ENCODE measurements at regions not wholly inside any gene's neighbourhood (a gene's known extent, or its start where the extent isn't known, plus 50 kb on each side); places are given as distances from the start of the nearest gene placed in this dataset.

DNA sequence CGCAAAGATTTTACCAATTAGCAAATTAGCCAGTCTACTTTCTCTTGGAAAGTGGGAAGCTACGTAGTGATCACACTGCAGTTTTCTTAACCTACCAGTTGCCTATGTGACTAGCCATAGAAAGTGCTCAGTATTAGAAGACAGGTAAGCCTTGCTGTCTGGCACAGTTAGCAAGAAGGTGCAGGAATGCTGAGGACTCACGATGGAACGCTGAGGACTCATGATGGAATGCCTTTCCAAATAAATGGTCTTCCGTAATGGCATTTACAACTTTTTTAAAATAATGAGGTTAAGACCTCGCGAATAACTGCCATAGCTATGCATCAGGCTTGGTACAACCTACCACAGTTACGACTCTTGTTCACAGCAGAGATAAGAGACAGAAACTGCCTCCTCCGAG is 1645.6 kb upstream of the MIR17HG start:
- Histone ChIP-seq H3K79me2 (ENCODE audit: control insufficient read depth, insufficient read depth, low read length, poor library complexity) (no peaks in the 10 kb centered on the region), H3K14ac (ENCODE audit: low read length) (no peak overlapping the region), H3K9ac (ENCODE audit: low read length) (no peak overlapping the region), H4K91ac (ENCODE audit: low read depth, low read length) (no peak overlapping the region), H3K27me3 (ENCODE audit: insufficient read depth, low read length) (no peaks in the 10 kb centered on the region), H3K18ac (ENCODE audit: low read length) (no peak overlapping the region), H2BK5ac (ENCODE audit: low read depth, low read length, poor library complexity) (no peak overlapping the region), H3K23ac (ENCODE audit: low read length) (no peak overlapping the region), H4K8ac (ENCODE audit: low read depth, low read length) (no peak overlapping the region), H2BK120ac (ENCODE audit: insufficient read depth, low read length, poor library complexity) (no peak overlapping the region), H2AFZ (ENCODE audit: insufficient read depth, low read length, poor library complexity) (no peak overlapping the region), H2BK12ac (ENCODE audit: low read length) (no peak overlapping the region), H3K4me1 (ENCODE audit: control insufficient read depth in 1 of 2, insufficient read depth in 2 of 2, low read length in 2 of 2) (no peaks in the 10 kb centered on the region), H3K9me3 (ENCODE audit: insufficient read depth, low read depth, low read length) (no peaks in the 10 kb centered on the region), H3K27ac (ENCODE audit: low read depth, low read length) (no peak overlapping the region), H3K4me3 (ENCODE audit: low read depth, low read length) (no peak overlapping the region), H3K79me1 (ENCODE audit: low read length) (no peaks in the 10 kb centered on the region), H3K4me2 (ENCODE audit: low read length) (no peak overlapping the region), H3K36me3 (ENCODE audit: control insufficient read depth in 1 of 2, insufficient read depth in 2 of 2, low read length in 2 of 2) (no peaks in the 10 kb centered on the region), H3K4ac (ENCODE audit: low read depth, low read length) (no peak overlapping the region), H4K12ac (ENCODE audit: low read depth, low read length) (no peak overlapping the region), H2AK5ac (ENCODE audit: low read length) (no peak overlapping the region)
- DNase-seq, result peak; percentile 45 to 54
- no CpG with 5 or more reads among the region's 9 CpGs for WGBS (ENCODE audit: extremely low coverage, insufficient coverage, insufficient read length)

DNA sequence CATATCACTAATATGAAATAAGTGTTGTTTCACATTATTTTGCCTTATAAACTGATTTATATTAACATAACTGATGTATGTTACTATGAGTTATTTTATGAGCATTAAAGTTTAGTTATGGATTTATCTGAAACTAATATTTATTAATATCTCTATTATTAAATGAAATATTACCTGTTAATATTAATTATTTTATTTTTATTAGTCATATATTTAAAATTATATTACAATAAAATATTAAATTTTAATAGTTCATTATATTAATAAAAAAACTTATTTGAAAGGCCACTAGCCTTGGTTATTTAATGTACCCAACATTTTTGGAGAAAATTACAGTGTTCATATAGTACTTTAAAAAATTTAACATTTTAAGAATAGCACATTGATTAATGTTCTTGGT is 1643.4 kb upstream of the MIR17HG start:
- no peaks in the 10 kb centered on the region for H3K27me3 ChIP-seq (ENCODE audit: insufficient read depth, low read length)

DNA sequence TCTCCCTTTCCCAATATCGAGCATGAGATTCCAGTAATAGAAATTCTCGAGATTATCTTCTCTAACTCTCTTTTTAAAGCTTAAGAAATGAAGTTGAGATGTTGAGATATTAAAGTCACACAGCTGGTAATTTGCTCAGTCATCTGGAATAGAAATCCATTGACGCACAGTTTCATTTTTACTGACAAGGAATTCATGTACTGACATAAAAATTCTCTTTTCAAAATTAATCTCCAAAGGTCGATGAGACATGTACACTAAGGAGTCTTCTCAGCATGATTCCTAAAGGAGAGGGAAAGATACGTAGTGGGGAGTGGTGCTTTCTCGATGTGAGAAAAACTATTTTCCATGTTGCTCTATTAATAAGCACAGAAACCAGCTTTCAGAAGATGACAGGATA is 1639.5 kb upstream of the MIR17HG start:
- H3K18ac ChIP-seq (ENCODE audit: low read length), result no peak overlapping the region
- no peaks in the 10 kb centered on the region for H3K79me2 ChIP-seq (ENCODE audit: control insufficient read depth, insufficient read depth, low read length, poor library complexity)
- H2AFZ ChIP-seq (ENCODE audit: insufficient read depth, low read length, poor library complexity), result no peak overlapping the region
- no peaks in the 10 kb centered on the region for H3K79me1 ChIP-seq (ENCODE audit: low read length)
- H4K91ac ChIP-seq (ENCODE audit: low read depth, low read length), result no peak overlapping the region
- H2BK5ac ChIP-seq (ENCODE audit: low read depth, low read length, poor library complexity), result no peak overlapping the region
- H4K8ac ChIP-seq (ENCODE audit: low read depth, low read length), result no peak overlapping the region
- H4K12ac ChIP-seq (ENCODE audit: low read depth, low read length), result no peak overlapping the region
- no peaks in the 10 kb centered on the region for H3K36me3 ChIP-seq (ENCODE audit: control insufficient read depth in 1 of 2, insufficient read depth in 2 of 2, low read length in 2 of 2)
- no peaks in the 10 kb centered on the region for H3K4me1 ChIP-seq (ENCODE audit: control insufficient read depth in 1 of 2, insufficient read depth in 2 of 2, low read length in 2 of 2)
- no peak overlapping the region for H3K4me3 ChIP-seq (ENCODE audit: low read depth, low read length)
- H3K27me3 ChIP-seq (ENCODE audit: insufficient read depth, low read length), result no peaks in the 10 kb centered on the region
- no peak overlapping the region for H2AK5ac ChIP-seq (ENCODE audit: low read length)
- H3K9me3 ChIP-seq (ENCODE audit: insufficient read depth, low read depth, low read length), result no peaks in the 10 kb centered on the region
- H2BK120ac ChIP-seq (ENCODE audit: insufficient read depth, low read length, poor library complexity), result no peak overlapping the region
- no peak overlapping the region for H3K9ac ChIP-seq (ENCODE audit: low read length)
- no peak overlapping the region for H3K23ac ChIP-seq (ENCODE audit: low read length)
- no peak overlapping the region for H2BK12ac ChIP-seq (ENCODE audit: low read length)
- H3K4ac ChIP-seq (ENCODE audit: low read depth, low read length), result no peak overlapping the region
- WGBS (ENCODE audit: extremely low coverage, insufficient coverage, insufficient read length), result no CpG with 5 or more reads among the region's 6 CpGs
- DNase-seq, result peak in 1 of 2 donors; percentile 28
- no peak overlapping the region for H3K27ac ChIP-seq (ENCODE audit: low read depth, low read length)
- no peak overlapping the region for H3K4me2 ChIP-seq (ENCODE audit: low read length)
- no peak overlapping the region for H3K14ac ChIP-seq (ENCODE audit: low read length)

More for the DNA sequence above, 1643.4 kb upstream of the MIR17HG start:
- no peaks in the 10 kb centered on the region for H3K79me2 ChIP-seq (ENCODE audit: control insufficient read depth, insufficient read depth, low read length, poor library complexity)
- no peak overlapping the region for H4K8ac ChIP-seq (ENCODE audit: low read depth, low read length)
- H2BK5ac ChIP-seq (ENCODE audit: low read depth, low read length, poor library complexity), result no peak overlapping the region
- no peak overlapping the region for H4K12ac ChIP-seq (ENCODE audit: low read depth, low read length)
- no peak overlapping the region for H3K9ac ChIP-seq (ENCODE audit: low read length)
- no peak overlapping the region for H3K18ac ChIP-seq (ENCODE audit: low read length)
- H3K4me3 ChIP-seq (ENCODE audit: low read depth, low read length), result no peak overlapping the region
- H3K27ac ChIP-seq (ENCODE audit: low read depth, low read length), result no peak overlapping the region
- DNase-seq, result no peak
- no peaks in the 10 kb centered on the region for H3K36me3 ChIP-seq (ENCODE audit: control insufficient read depth in 1 of 2, insufficient read depth in 2 of 2, low read length in 2 of 2)
- no peak overlapping the region for H2BK12ac ChIP-seq (ENCODE audit: low read length)
- H3K4ac ChIP-seq (ENCODE audit: low read depth, low read length), result no peak overlapping the region
- no peaks in the 10 kb centered on the region for H3K79me1 ChIP-seq (ENCODE audit: low read length)
- no peak overlapping the region for H3K14ac ChIP-seq (ENCODE audit: low read length)
- no peak overlapping the region for H3K4me2 ChIP-seq (ENCODE audit: low read length)
- no peak overlapping the region for H4K91ac ChIP-seq (ENCODE audit: low read depth, low read length)
- no peak overlapping the region for H2AK5ac ChIP-seq (ENCODE audit: low read length)
- H2BK120ac ChIP-seq (ENCODE audit: insufficient read depth, low read length, poor library complexity), result no peak overlapping the region
- no peaks in the 10 kb centered on the region for H3K9me3 ChIP-seq (ENCODE audit: insufficient read depth, low read depth, low read length)
- no peaks in the 10 kb centered on the region for H3K4me1 ChIP-seq (ENCODE audit: control insufficient read depth in 1 of 2, insufficient read depth in 2 of 2, low read length in 2 of 2)
- H3K23ac ChIP-seq (ENCODE audit: low read length), result no peak overlapping the region
- H2AFZ ChIP-seq (ENCODE audit: insufficient read depth, low read length, poor library complexity), result no peak overlapping the region

DNA sequence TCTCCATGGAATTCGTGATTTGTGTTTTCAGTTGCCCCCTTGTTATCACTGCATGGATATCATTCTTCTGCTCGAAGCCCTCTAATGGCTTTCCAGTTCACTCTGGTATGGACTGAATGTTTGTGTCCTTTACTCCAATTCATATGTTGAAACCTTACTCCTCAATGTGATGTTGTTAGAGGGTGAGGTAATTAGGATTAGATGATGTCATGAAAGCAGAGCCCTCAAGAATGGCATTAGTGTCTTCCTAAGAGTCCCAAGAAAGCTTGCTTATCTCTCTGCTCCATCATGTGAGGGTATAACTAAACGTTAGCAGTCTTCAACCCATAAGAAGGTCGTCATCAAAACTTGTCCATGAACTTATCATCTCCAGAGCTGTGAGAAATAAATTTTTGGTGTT is 1626.3 kb upstream of the MIR17HG start:
- no CpG with 5 or more reads among the region's 4 CpGs for WGBS (ENCODE audit: extremely low coverage, insufficient coverage, insufficient read length)
- H3K79me1 ChIP-seq (ENCODE audit: low read length), result no peaks in the 10 kb centered on the region

More for the DNA sequence above, 1626.3 kb upstream of the MIR17HG start:
- Histone ChIP-seq H3K79me2 (ENCODE audit: control insufficient read depth, insufficient read depth, low read length, poor library complexity) (no peaks in the 10 kb centered on the region), H3K9ac (ENCODE audit: low read length) (no peak overlapping the region), H2BK12ac (ENCODE audit: low read length) (no peak overlapping the region), H4K8ac (ENCODE audit: low read depth, low read length) (no peak overlapping the region), H3K4ac (ENCODE audit: low read depth, low read length) (no peak overlapping the region), H3K9me3 (ENCODE audit: insufficient read depth, low read depth, low read length) (no peaks in the 10 kb centered on the region), H3K23ac (ENCODE audit: low read length) (no peak overlapping the region), H2BK5ac (ENCODE audit: low read depth, low read length, poor library complexity) (no peak overlapping the region), H3K4me2 (ENCODE audit: low read length) (no peak overlapping the region), H3K27me3 (ENCODE audit: insufficient read depth, low read length) (no peaks in the 10 kb centered on the region), H3K27ac (ENCODE audit: low read depth, low read length) (no peak overlapping the region), H3K4me1 (ENCODE audit: control insufficient read depth in 1 of 2, insufficient read depth in 2 of 2, low read length in 2 of 2) (no peaks in the 10 kb centered on the region), H4K12ac (ENCODE audit: low read depth, low read length) (no peak overlapping the region), H2AK5ac (ENCODE audit: low read length) (no peak overlapping the region), H4K91ac (ENCODE audit: low read depth, low read length) (no peak overlapping the region), H2BK120ac (ENCODE audit: insufficient read depth, low read length, poor library complexity) (no peak overlapping the region), H3K36me3 (ENCODE audit: control insufficient read depth in 1 of 2, insufficient read depth in 2 of 2, low read length in 2 of 2) (no peaks in the 10 kb centered on the region), H3K18ac (ENCODE audit: low read length) (no peak overlapping the region), H2AFZ (ENCODE audit: insufficient read depth, low read length, poor library complexity) (no peak overlapping the region), H3K14ac (ENCODE audit: low read length) (no peak overlapping the region), H3K4me3 (ENCODE audit: low read depth, low read length) (no peak overlapping the region)
- no peak for DNase-seq

Measured in trophoblast cell (in vitro differentiated cells and primary cell).